ENCODE measurements at regions not wholly inside any gene's neighbourhood (a gene's known extent, or its start where the extent isn't known, plus 50 kb on each side); places are given as distances from the start of the nearest gene placed in this dataset.
"Not testable (repeated sequence)": the region's sequence is repeated elsewhere in the genome, so short reads cannot be mapped to it uniquely, and the experiment has no call there.

DNA sequence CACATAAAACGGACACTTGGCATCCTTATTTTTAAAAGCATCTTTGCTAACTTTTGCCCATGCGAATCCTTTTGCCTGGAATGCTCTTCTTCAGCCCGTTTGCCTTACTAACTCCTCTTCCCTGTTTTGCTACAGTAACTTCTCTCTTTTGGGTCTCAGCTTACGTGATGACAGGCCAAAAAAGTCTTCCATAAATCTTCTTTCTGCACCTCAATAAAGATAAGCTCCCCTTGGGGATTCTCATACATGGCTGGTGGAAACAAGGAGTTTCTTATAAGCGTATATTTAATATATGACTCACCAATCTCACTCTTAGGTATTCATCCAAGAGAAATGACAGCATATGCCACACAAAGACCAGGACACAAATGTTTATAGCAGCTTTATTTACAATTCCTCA is 192.7 kb downstream of the RCHY1 start:
- H3K4me1 Mint-ChIP-seq, result no peaks in the 10 kb centered on the region
- H3K36me3 Mint-ChIP-seq, result no peaks in the 10 kb centered on the region
- H3K9me3 Mint-ChIP-seq, result peaks cover under 1% of the 10 kb centered on the region
- H3K27ac Mint-ChIP-seq, result no peak overlapping the region
- DNase-seq (ENCODE audit: low spot score in 2 of 2), result no peak
- no peak for ATAC-seq
- no peak overlapping the region for H3K4me3 Mint-ChIP-seq

DNA sequence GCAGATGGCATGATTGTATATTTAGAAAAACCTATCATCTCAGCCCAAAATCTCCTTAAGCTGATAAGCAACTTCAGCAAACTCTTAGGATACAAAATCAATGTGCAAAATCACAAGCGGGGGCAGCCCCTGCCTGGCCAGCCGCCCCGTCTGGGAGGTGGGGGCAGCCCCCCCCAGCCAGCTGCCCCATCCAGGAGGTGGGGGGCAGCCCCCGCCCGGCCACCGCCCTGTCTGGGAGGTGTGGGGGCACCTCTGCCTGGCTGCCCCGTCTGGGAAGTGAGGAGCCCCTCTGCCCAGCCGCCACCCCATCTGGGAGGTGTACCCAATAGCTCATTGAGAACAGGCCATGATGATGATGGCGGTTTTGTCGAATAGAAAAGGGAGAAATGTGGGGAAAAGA is 196.6 kb downstream of the RCHY1 start:
- not testable (repeated sequence) for ATAC-seq; DNase-seq (ENCODE audit: low spot score in 2 of 2); H3K4me3 Mint-ChIP-seq; H3K27ac Mint-ChIP-seq; H3K4me1 Mint-ChIP-seq; H3K36me3 Mint-ChIP-seq
- peaks cover 15% of the 10 kb centered on the region for H3K9me3 Mint-ChIP-seq

DNA sequence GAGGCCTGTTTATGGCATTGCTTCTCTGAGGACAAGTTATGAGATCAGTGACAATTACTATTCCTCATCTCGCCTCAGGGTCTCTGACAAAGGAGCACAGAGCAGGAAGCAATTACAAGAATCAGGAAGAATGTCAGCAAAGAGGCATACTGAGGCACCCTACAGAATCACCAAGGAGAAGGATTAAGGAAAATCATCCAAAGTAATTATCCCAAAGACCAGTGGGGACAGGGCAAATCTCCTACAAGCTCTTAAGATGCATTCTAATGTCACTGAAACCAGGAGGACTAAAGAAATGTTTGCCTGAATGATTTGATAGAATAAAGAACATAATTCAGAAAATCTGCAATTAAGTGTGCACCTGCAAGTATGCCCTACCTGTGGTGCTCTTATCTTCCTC is 206.2 kb downstream of the RCHY1 start:
- Mint-ChIP-seq H3K4me3 (no peak overlapping the region), H3K4me1 (no peaks in the 10 kb centered on the region), H3K27ac (no peak overlapping the region), H3K9me3 (peaks cover 10% of the 10 kb centered on the region), H3K36me3 (no peaks in the 10 kb centered on the region)
- DNase-seq (ENCODE audit: low spot score in 2 of 2) (no peak), ATAC-seq (no peak)

DNA sequence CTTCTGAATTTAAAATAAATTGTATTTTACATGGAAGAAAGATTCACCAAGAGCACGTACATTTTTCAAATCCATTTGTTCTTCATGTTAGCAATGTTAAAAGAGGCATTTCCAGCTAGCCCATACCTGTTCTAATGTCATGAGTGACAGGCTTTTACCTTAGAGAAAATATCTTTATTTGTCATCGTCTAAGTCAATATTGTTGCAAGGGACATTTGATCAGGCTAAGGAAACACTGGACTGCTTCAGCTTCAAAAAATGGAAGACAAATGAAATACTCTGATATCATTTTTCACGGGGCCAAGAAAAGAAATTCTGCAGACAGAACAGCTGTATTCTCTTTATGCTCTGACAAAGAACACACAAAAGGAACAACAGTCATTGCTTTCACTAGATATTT is 207.7 kb downstream of the RCHY1 start:
- no peak overlapping the region for H3K4me3 Mint-ChIP-seq
- H3K36me3 Mint-ChIP-seq, result no peaks in the 10 kb centered on the region
- H3K27ac Mint-ChIP-seq, result no peak overlapping the region
- DNase-seq (ENCODE audit: low spot score in 2 of 2) (no peak), ATAC-seq (no peak)
- peaks cover 10% of the 10 kb centered on the region for H3K9me3 Mint-ChIP-seq
- H3K4me1 Mint-ChIP-seq, result no peaks in the 10 kb centered on the region

DNA sequence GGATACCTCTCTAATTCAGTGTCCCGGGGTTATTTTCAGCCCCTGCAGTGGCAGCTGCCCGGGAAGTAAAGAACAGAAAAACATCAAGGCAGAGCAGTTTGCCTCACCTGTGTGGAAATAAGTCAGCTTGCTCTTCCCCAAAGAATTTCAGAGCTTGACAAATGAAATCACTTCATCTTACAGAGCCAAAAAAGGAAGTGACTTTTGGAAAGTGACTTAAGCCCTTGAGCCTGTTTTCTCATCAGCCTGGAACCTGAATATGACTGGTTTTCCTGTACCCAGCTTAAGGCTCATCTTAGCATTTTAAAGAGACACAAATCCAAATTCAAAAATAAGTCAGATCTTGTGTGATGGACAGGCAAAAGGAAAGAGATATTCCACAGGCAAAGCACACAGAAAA is 211.6 kb downstream of the RCHY1 start:
- Mint-ChIP-seq H3K36me3 (no peaks in the 10 kb centered on the region), H3K27ac (no peak overlapping the region), H3K9me3 (peaks cover 8% of the 10 kb centered on the region), H3K4me1 (no peaks in the 10 kb centered on the region), H3K4me3 (no peak overlapping the region)
- no peak for ATAC-seq
- DNase-seq (ENCODE audit: low spot score in 2 of 2), result no peak

DNA sequence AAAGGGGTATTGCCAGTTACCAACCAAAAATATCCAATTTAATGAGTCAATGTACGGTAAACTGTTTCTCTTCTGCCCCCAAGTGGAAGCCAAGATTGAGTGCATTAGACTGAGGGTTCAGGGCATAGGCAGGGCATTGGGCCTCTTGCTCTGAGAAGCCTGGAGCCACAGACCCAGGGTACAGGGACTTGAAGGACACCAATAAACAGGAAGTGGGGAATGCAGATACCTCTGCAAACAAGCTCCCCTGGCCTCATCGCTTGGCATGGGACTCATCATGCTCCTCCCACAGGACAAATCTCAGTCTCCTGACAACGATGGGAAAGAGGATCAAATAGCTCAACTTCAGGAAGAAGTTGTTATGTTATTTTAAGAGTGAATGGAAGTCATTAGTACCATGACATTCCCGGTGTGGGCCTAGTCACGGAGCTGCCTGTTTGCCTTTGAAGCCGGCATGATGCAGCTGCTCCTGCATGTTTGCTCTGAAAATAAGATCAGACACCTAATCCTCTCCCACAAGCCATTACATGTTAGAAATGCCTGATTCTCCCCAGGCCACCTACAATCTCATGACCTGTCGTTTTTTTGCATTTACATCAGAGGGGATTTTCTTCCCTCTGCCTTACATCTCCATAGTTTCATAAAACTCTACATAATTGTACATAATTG is 224.2 kb downstream of the RCHY1 start:
- Mint-ChIP-seq H3K4me1 (no peaks in the 10 kb centered on the region), H3K27ac (no peak overlapping the region), H3K4me3 (no peak overlapping the region), H3K9me3 (peaks cover 4% of the 10 kb centered on the region), H3K36me3 (no peaks in the 10 kb centered on the region)
- ATAC-seq (no peak), DNase-seq (ENCODE audit: low spot score in 2 of 2) (no peak)

DNA sequence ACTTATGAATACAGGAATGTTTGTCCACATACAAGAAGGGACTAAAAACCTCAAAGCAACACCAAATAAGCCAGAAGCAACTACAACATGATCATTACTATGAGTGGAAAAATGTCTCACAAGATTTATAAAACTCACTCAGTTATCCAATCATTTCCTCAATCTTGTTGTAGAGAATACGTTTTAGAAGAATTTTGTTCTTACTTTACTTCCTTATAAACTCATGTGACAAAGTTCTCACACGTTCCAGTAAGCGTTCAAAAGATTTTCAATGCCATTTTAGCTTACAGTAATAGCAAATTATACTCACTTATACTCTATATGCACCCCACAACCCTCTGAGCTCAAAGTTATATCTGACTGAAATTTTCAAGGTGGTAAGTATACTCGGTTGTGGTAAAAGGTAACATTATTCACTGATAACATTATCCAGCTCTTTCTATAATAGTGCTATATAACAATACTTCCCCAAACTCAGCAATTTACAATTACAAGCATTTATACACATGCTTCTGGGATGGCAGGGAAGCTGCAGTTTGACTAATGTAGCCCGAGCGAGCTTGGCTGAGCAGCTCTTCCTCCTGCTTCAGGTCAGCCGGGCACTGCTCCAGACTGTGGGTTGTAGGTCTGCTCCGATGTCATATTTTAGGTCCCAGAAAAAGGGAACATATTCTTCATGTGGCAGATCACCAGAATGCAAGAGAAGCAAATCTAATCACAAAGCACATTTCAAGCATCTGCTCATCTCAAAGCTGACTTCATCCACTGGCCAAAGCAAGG is 226.3 kb downstream of the RCHY1 start:
- Mint-ChIP-seq H3K4me3 (no peak overlapping the region), H3K36me3 (no peaks in the 10 kb centered on the region), H3K9me3 (no peaks in the 10 kb centered on the region), H3K4me1 (no peaks in the 10 kb centered on the region), H3K27ac (no peak overlapping the region)
- DNase-seq (ENCODE audit: low spot score in 2 of 2), result no peak
- no peak for ATAC-seq

DNA sequence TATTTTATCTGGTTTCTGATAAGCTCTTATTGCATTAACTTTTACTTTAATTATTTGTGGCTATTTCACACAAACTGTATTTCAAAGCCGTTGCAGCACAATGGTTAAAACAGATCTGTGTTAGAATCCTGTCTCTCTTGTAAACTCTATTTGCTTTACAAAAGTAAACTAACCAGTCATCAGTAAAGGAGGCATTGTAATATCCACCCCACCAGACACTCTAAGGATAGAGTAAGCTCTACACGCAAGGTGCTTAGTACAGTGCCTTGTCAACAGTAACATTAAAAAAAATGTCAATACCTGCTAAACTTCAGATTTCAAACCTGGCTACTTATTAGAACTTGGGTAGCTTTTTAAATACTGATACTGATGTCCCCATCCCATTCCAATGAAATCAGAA is 228.4 kb downstream of the RCHY1 start:
- Mint-ChIP-seq H3K36me3 (no peaks in the 10 kb centered on the region), H3K4me1 (no peaks in the 10 kb centered on the region), H3K27ac (no peak overlapping the region), H3K4me3 (no peak overlapping the region), H3K9me3 (no peaks in the 10 kb centered on the region)
- DNase-seq (ENCODE audit: low spot score in 2 of 2) (no peak), ATAC-seq (no peak)

DNA sequence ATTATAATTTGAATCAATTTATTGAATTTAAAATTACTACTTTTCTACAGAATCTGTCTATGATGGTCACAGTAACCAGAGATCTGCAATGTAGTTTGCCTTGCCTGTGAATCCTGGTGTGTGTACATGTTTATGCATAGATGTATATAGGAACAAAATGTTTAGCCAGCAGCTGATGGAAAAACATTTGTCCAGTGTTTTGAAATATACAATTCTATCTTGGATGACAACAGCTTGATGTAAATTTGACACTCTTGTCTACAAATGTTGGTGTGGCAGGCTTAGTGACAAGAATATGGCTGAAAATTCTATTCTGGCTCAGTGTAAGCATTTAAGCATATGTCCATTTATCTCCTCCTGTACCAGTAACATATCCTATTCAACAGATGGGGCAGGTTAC is 229.4 kb downstream of the RCHY1 start:
- DNase-seq (ENCODE audit: low spot score in 2 of 2), result no peak
- Mint-ChIP-seq H3K9me3 (no peaks in the 10 kb centered on the region), H3K4me1 (no peaks in the 10 kb centered on the region), H3K27ac (no peak overlapping the region), H3K4me3 (no peak overlapping the region), H3K36me3 (no peaks in the 10 kb centered on the region)
- ATAC-seq, result no peak

DNA sequence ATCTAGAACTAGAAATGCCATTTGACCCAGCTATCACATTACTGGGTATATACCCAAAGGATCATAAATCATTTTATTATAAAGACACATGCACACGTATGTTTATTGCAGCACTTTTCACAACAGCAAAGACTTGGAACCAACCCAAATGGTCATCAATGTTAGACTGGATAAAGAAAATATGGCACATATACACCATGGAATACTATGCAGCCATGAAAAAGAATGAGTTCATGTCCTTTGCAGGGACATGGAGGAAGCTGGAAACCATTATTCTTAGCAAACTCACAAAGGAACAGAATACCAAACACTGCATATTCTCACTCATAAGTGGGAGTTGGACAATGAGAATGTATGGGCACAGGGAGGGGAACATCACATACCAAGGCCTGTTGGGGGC is 233.7 kb downstream of the RCHY1 start:
- not testable (repeated sequence) for ATAC-seq; H3K4me1 Mint-ChIP-seq; H3K9me3 Mint-ChIP-seq; H3K36me3 Mint-ChIP-seq; H3K27ac Mint-ChIP-seq; H3K4me3 Mint-ChIP-seq; DNase-seq (ENCODE audit: low spot score in 2 of 2)

DNA sequence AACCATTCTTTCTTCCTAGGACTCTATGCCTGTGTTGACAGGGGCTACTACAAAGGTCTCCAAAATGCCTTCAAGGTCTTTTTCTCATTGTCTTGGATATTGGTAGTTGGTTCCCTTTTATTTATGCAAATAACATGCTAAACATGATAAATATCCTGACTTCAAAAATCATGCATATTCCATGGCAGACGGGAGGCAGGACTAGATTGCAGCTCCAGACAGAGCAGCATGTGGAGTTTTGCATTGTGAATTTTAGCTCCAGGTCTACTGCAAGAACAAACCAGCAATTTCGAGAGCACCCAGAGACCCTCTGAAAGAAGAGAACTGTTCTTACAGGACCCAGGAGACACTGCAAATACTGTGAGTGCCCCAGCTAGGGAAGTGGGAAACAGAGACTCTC is 254.9 kb downstream of the RCHY1 start:
- no peaks in the 10 kb centered on the region for H3K36me3 Mint-ChIP-seq
- no peak overlapping the region for H3K27ac Mint-ChIP-seq

DNA sequence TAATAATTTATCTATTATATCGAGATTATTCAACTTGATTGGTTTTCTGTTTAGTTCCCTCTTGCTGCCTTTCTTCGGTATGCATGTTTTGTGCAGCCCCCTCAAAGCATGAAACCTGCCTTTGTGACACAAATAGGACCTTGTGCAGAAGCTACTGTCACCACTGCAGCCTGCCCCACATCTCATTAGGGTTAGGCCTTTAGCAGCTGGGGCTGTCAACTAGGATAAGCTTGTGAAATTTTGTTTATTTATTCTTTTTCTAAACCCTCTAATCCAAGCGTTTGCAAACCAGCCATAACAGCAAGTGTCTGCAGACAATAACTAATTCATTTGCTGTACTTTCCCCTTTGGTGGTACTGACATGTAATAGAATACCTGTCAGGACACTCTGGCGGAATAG is 258.9 kb downstream of the RCHY1 start:
- no peak for DNase-seq (ENCODE audit: low spot score in 2 of 2)
- Mint-ChIP-seq H3K4me3 (no peak overlapping the region), H3K27ac (no peak overlapping the region), H3K9me3 (peaks cover 8% of the 10 kb centered on the region), H3K4me1 (no peaks in the 10 kb centered on the region), H3K36me3 (no peaks in the 10 kb centered on the region)
- no peak for ATAC-seq

More for the DNA sequence above, 254.9 kb downstream of the RCHY1 start:
- DNase-seq (ENCODE audit: low spot score in 2 of 2), result no peak
- Mint-ChIP-seq H3K9me3 (peaks cover 8% of the 10 kb centered on the region), H3K4me1 (no peaks in the 10 kb centered on the region), H3K4me3 (no peak overlapping the region)
- ATAC-seq, result no peak

DNA sequence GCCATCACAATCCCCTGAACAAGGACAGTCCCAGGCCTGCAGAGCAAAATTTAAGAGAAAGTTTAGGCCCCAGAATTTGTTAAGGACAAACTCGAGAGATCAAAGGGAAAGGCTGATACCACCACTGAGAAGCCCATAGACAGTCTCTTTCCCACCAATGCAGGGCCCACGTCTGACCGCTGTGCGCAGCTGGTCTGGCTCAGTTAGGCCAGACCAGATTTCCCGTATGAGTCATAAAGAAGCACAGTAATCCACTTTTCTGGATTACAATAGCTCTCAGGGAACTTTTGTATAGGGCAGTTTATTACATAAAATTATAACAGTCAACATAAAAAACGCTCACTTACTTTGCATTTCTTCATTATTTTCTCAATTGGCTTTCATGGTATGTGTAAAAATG is 259.5 kb downstream of the RCHY1 start:
- no peak overlapping the region for H3K4me3 Mint-ChIP-seq

DNA sequence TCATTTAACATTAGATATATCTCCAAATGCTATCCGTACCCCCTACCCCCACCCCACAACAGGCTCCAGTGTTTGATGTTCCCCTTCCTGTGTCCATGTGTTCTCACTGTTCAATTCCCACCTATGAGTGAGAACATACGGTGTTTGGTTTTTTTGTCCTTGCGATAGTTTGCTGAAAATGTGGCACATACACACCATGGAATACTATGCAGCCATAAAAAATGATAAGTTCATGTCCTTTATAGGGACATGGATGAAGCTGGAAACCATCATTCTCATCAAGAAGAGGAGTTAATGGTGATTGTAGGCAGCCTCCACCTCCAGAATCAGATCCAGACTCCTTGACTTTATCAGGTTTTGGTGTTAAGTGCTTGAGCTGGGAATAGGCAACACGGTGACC is 261.1 kb downstream of the RCHY1 start:
- not testable (repeated sequence) for H3K27ac Mint-ChIP-seq; H3K9me3 Mint-ChIP-seq; H3K4me3 Mint-ChIP-seq; H3K4me1 Mint-ChIP-seq; DNase-seq (ENCODE audit: low spot score in 2 of 2); ATAC-seq; H3K36me3 Mint-ChIP-seq

More for the DNA sequence above, 259.5 kb downstream of the RCHY1 start:
- DNase-seq (ENCODE audit: low spot score in 2 of 2) (no peak), ATAC-seq (no peak)
- peaks cover 8% of the 10 kb centered on the region for H3K9me3 Mint-ChIP-seq
- H3K4me1 Mint-ChIP-seq, result no peaks in the 10 kb centered on the region
- H3K27ac Mint-ChIP-seq, result no peak overlapping the region
- H3K36me3 Mint-ChIP-seq, result no peaks in the 10 kb centered on the region

DNA sequence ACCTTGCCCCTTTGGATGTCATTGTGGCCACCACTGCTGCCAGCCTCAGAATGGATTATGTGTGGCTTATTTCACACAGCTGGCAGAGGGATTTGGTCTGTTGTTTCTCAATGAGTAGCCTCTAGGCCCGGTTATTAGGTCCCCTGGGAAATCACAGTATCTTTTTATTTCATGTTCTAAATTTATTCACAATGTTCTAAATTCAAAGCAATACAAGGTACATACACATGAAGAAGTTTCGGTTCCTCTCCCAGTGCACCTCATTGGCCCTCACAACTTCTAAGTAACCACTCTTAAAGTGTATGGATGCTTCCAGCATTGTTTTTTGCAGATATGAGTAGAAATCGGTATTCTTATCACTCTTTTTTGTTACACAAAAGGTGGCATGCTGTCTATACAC is 262.7 kb downstream of the RCHY1 start:
- H3K27ac Mint-ChIP-seq, result no peak overlapping the region
- ATAC-seq, result no peak
- peaks cover 5% of the 10 kb centered on the region for H3K9me3 Mint-ChIP-seq
- H3K4me3 Mint-ChIP-seq, result no peak overlapping the region
- H3K36me3 Mint-ChIP-seq, result no peaks in the 10 kb centered on the region
- no peak for DNase-seq (ENCODE audit: low spot score in 2 of 2)
- H3K4me1 Mint-ChIP-seq, result no peaks in the 10 kb centered on the region

DNA sequence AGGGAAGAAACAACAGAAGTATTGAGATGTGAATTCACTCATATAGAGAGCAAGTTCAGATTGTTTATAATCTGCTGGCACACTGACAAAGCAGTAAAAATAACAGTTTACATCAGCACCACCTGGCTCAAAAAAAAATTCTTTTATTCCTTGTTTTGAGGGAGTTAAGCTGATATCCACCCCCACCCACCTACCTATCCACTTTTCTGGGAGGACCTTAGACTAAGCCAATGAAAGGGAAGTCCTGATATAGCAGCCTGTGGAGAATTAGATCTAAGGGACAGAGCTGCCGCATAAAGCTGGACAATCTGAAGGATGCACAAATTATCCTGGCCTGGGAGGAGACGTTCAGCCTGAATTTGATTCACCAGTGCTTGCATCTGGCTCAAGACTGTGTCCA is 264.5 kb downstream of the RCHY1 start:
- DNase-seq (ENCODE audit: low spot score in 2 of 2) (no peak), ATAC-seq (no peak)
- H3K9me3 Mint-ChIP-seq, result peaks cover 7% of the 10 kb centered on the region
- no peak overlapping the region for H3K4me3 Mint-ChIP-seq
- H3K4me1 Mint-ChIP-seq, result no peaks in the 10 kb centered on the region
- no peak overlapping the region for H3K27ac Mint-ChIP-seq
- H3K36me3 Mint-ChIP-seq, result no peaks in the 10 kb centered on the region
